Activated CD4-positive, alpha-beta T cell treated with anti-CD3 and anti-CD28 coated beads for 36 hours (primary cell): ENCODE measurements at regions not wholly inside any gene's neighbourhood (a gene's known extent, or its start where the extent isn't known, plus 50 kb on each side); places are given as distances from the start of the nearest gene placed in this dataset.
"Not testable (repeated sequence)": the region's sequence is repeated elsewhere in the genome, so short reads cannot be mapped to it uniquely, and the experiment has no call there.

ENCODE experiments used
- ATAC-seq: fragments of 200-7000 bp; cut with Tn5 transposase; one replicate; pipeline ENCODE4 v1.10.0; 2021; ENCODE audit warnings: mild to moderate bottlenecking, moderate library complexity
- CTCF ChIA-PET: fragments of 350-600 bp; sonication (Branson Sonifier 250); formaldehyde crosslinking; loops from one replicate; lab custom pipeline; 2021; ENCODE audit warnings: antibody characterized with exemption; lab: Charles Lee
- POLR2A ChIA-PET: fragments of 350-600 bp; sonication (Branson Sonifier 250); formaldehyde crosslinking; loops from one replicate; lab custom pipeline; 2021; ENCODE audit warnings: antibody characterized with exemption, inconsistent platforms; lab: Charles Lee
- DNase-seq: peaks from one replicate; pipeline ENCODE4 v3.0.0-alpha.2; 2020
- H3K27ac Mint-ChIP-seq: one replicate; pipeline ENCODE4 v1.8.0; 2021; ENCODE audit warnings: mixed read lengths
- H3K27me3 Mint-ChIP-seq: one replicate; pipeline ENCODE4 v1.8.0; 2021; ENCODE audit warnings: mixed read lengths
- H3K36me3 Mint-ChIP-seq: one replicate; pipeline ENCODE4 v1.8.0; 2021; ENCODE audit warnings: low read depth, mixed read lengths
- H3K4me1 Mint-ChIP-seq: one replicate; pipeline ENCODE4 v1.8.0; 2021; ENCODE audit warnings: mixed read lengths
- H3K4me3 Mint-ChIP-seq: one replicate; pipeline ENCODE4 v1.8.0; 2021; ENCODE audit warnings: mild to moderate bottlenecking, moderate library complexity, mixed read lengths
- H3K9me3 Mint-ChIP-seq: one replicate; pipeline ENCODE4 v1.8.0; 2021; ENCODE audit warnings: low read depth, mixed read lengths
- intact Hi-C, 2 experiments: fragments of 100-400 bp; cut with DNase I in 1 of 2; cut with micrococcal nuclease in 1 of 2; formaldehyde crosslinking; loops; one replicate each; pipeline versions ENCODE4 v1.14.2 to v1.15.1; 2022 to 2024; cut with DNase I, micrococcal nuclease

DNA sequence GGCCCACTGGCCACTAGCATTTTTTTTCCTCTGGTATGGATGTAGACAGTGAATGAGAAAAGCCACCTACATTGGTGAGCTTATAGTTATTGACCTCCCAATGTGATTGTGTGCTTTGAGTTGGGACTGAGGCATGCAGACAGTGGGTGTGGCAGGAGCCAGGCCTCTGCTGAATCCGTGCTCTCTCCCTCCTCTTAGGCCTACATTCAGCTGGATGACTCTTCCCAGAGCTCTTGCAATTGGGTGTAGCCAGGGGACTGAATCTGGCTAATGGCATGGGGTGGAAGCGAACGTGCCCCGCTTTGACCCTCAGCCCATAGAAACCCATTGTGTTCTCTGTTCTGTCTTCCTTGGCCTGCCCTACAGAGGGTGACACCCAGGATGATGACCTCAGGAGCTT, 698.3 kb upstream of the HS6ST1 start:
- no peak for ATAC-seq
- Mint-ChIP-seq H3K4me1 (no peaks in the 10 kb centered on the region), H3K4me3 (no peak overlapping the region), H3K27me3 (no peaks in the 10 kb centered on the region), H3K27ac (no peak overlapping the region), H3K9me3 (no peaks in the 10 kb centered on the region), H3K36me3 (no peaks in the 10 kb centered on the region)
- POLR2A ChIA-PET: no interaction called here
- DNase-seq: no peak
- CTCF ChIA-PET: no interaction called here
- intact Hi-C loops: no loop called here

DNA sequence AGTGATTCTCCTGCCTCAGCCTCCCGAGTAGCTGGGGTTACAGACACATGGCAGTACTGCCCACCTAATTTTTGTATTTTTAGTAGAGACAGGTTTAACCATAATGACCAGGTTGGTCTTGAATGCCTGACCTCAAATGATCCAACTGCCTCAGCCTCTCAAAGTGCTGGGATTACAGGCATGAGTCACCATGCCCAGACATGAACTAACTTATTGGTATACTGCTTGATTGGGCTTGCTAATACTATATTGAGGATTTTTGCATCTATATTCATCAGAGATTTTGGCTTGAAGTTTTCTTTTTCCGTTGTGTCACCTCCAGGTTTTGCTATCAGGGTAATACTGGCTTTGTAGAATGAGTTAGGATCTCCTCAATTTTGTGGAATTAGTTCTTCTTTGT, 706.1 kb upstream of the HS6ST1 start:
- no peak overlapping the region for H3K4me3 Mint-ChIP-seq
- ChIA-PET CTCF (no interaction called here), POLR2A (no interaction called here)
- H3K36me3 Mint-ChIP-seq: no peaks in the 10 kb centered on the region
- ATAC-seq: no peak
- H3K9me3 Mint-ChIP-seq: peaks cover 2% of the 10 kb centered on the region
- no peak for DNase-seq
- H3K4me1 Mint-ChIP-seq: no peaks in the 10 kb centered on the region
- H3K27me3 Mint-ChIP-seq: no peaks in the 10 kb centered on the region
- no peak overlapping the region for H3K27ac Mint-ChIP-seq
- intact Hi-C loops: no loop called here

DNA sequence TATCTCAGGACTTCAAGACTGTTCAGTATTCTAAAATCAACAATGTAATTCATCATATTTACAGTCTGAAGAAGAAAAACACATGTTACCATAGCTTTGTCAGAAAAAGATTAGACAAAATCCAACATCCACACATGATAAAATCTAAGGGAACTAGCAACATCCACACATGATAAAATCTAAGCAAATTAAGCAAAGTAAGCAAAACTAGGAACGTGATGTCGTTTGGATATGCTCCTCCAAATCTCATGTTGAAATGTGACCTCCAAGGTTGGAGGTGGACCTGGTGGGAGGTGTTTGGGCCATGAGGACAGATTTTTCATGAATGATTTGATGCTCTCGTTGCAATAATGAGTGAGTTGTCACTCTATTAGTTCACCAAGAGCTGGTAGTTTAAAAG, 717.3 kb upstream of the HS6ST1 start:
- ChIA-PET POLR2A (no interaction called here), CTCF (no interaction called here)
- DNase-seq (no peak), ATAC-seq (no peak)
- Mint-ChIP-seq H3K9me3 (peaks cover 6% of the 10 kb centered on the region), H3K36me3 (no peaks in the 10 kb centered on the region), H3K27ac (no peak overlapping the region), H3K4me1 (no peaks in the 10 kb centered on the region), H3K27me3 (peaks cover 2% of the 10 kb centered on the region), H3K4me3 (no peak overlapping the region)
- intact Hi-C loops: no loop called here

DNA sequence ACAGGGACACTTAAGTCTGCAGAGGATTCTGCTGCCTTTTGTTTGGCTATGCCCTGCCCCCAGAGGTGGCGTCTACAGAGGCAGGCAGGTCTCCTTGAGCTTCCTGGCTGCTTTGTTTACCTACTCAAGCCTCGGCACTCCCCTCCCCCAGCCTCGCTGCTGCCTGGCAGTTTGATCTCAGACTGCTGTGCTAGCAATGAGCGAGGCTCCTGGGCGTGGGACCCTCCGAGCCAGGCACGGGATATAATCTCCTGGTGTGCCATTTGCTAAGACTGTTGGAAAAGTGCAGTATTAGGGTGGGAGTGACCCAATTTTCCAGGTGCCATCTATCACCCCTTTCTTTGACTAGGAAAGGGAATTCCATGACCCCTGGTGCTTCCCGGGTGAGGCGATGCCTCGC, 725.0 kb upstream of the HS6ST1 start:
- not testable (repeated sequence) for DNase-seq

DNA sequence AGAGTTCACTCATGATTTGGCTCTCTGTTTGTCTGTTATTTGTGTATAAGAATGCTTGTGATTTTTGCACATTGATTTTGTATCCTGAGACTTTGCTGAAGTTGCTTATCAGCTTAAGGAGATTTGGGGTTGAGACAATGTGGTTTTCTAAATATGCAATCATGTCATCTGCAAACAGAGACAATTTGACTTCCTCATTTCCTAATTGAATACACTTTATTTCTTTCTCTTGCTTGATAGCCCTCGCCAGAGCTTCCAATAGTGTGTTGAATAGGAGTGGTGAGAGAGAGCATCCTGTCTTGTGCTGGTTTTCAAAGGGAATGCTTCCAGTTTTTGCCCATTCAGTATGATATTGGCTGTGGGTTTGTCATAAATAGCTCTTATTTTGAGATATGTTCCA, 727.8 kb upstream of the HS6ST1 start:
- DNase-seq, H3K27me3 Mint-ChIP-seq, intact Hi-C loops, H3K4me3 Mint-ChIP-seq, ATAC-seq, H3K36me3 Mint-ChIP-seq, H3K4me1 Mint-ChIP-seq, POLR2A ChIA-PET, CTCF ChIA-PET, H3K27ac Mint-ChIP-seq: not testable (repeated sequence)
- H3K9me3 Mint-ChIP-seq: peaks cover 13% of the 10 kb centered on the region

More for the DNA sequence above, 725.0 kb upstream of the HS6ST1 start:
- H3K4me1 Mint-ChIP-seq, CTCF ChIA-PET, POLR2A ChIA-PET, H3K27ac Mint-ChIP-seq, H3K36me3 Mint-ChIP-seq, H3K4me3 Mint-ChIP-seq, intact Hi-C loops, H3K27me3 Mint-ChIP-seq, ATAC-seq: not testable (repeated sequence)
- peaks cover 18% of the 10 kb centered on the region for H3K9me3 Mint-ChIP-seq

DNA sequence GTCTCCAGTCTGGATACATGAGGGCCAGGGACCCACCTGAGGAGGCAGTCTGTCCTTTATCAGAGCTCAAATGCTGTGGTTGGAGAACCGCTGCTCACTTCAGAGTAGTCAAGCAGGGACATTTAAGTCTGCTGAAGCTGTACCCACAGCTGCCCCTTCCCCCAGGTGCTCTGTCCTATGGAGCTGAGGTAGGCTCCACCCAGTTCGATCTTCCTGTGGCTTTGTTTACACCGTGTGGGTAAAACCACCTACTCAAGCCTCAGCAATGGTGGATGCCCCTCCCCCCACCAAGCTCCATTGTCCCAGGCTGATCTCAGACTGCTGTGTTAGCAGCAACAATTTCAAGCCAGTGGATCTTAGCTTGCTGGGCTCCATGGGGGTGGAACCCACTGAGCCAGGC, 731.4 kb upstream of the HS6ST1 start:
- peaks cover 2% of the 10 kb centered on the region for H3K27me3 Mint-ChIP-seq
- POLR2A ChIA-PET: interaction anchor here (0.6 kb wide), 1 partner anchor 81 kb away, joined by 3 read pairs; no protein-coding TSS in a partner anchor
- no peak overlapping the region for H3K4me3 Mint-ChIP-seq
- peaks cover 7% of the 10 kb centered on the region for H3K9me3 Mint-ChIP-seq
- intact Hi-C loops: no loop called here
- no peaks in the 10 kb centered on the region for H3K4me1 Mint-ChIP-seq
- no peak overlapping the region for H3K27ac Mint-ChIP-seq
- no peak for DNase-seq
- H3K36me3 Mint-ChIP-seq: no peaks in the 10 kb centered on the region
- CTCF ChIA-PET: no interaction called here
- ATAC-seq: no peak

DNA sequence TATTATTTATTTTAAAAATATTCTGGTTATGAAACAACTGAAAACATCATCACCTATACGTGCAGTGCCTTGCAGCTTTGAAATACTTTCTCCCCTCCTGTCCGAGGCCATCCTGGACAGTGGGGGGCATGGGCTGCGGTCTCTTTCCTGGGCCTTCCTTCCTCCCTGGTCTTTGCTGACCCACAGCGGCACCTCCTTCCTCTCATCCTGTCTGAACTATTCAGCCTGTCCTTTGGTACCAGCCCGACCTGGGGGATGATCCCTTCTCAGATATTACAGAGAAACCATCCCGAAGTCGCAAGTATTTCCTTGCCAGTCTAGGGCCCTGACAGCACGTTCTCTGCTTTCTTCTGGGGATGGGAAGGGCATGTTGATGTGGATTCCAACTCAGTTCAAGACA, 736.6 kb upstream of the HS6ST1 start:
- Mint-ChIP-seq H3K9me3 (peaks cover 3% of the 10 kb centered on the region), H3K36me3 (no peaks in the 10 kb centered on the region), H3K4me3 (no peak overlapping the region), H3K27ac (no peak overlapping the region), H3K4me1 (no peaks in the 10 kb centered on the region), H3K27me3 (peaks cover 2% of the 10 kb centered on the region)
- intact Hi-C loops: no loop called here
- DNase-seq: no peak
- ATAC-seq: no peak
- CTCF ChIA-PET: no interaction called here
- POLR2A ChIA-PET: no interaction called here

DNA sequence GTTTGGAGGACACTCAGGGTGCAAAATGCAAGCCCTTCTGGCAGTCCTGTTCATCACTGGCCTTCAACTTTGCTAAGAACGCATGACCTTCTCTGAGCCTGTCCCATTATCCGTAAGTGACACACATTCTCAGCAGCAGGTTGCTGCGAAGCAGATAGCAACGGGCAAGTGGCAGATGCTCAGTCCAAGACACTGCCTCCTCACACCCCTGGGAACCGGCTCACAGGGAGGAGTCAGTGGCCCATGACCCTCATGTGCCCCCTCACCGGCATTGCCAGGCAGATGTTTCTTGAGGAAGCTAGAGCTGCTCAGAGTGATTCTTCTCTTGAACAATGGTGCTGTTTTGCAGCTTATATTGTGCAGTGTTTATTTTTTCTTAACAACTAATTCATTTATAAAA, 737.2 kb upstream of the HS6ST1 start:
- no peak for DNase-seq
- ATAC-seq: no peak
- peaks cover 3% of the 10 kb centered on the region for H3K9me3 Mint-ChIP-seq
- ChIA-PET CTCF (no interaction called here), POLR2A (no interaction called here)
- intact Hi-C loops: no loop called here
- H3K27ac Mint-ChIP-seq: no peak overlapping the region
- H3K4me1 Mint-ChIP-seq: no peaks in the 10 kb centered on the region
- H3K27me3 Mint-ChIP-seq: peaks cover 2% of the 10 kb centered on the region
- no peak overlapping the region for H3K4me3 Mint-ChIP-seq
- no peaks in the 10 kb centered on the region for H3K36me3 Mint-ChIP-seq

DNA sequence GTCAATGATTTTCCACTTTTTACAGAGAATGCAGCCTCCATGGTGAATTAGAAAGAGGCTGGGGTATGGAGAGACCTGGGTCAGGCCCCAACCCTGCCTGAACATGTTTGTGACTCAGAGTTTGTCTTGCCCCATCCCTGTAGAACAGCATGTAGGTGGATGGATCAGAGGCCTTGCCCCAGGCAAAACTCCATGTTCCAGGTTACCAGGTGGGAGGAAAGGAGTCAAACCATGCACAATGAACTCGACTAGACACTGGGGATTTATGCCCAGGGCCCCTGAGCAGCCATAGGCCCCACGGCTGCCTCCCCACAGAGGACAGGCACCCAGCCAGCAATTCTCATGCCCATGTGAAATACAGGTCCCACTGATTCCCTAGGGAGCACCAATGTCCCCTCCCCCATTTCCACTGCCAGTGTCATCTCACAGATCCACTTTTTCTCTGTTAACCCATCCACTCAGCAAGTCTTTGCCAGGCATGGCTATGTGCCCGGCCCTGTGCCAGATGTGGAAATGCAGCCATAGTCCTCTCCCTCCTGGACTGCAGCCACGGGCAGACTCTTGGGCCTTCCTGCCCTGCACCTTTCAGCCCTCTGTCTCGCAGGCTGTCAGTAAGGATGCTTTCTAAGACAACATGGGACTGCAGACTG, 737.8 kb upstream of the HS6ST1 start:
- H3K36me3 Mint-ChIP-seq: no peaks in the 10 kb centered on the region
- POLR2A ChIA-PET: no interaction called here

DNA sequence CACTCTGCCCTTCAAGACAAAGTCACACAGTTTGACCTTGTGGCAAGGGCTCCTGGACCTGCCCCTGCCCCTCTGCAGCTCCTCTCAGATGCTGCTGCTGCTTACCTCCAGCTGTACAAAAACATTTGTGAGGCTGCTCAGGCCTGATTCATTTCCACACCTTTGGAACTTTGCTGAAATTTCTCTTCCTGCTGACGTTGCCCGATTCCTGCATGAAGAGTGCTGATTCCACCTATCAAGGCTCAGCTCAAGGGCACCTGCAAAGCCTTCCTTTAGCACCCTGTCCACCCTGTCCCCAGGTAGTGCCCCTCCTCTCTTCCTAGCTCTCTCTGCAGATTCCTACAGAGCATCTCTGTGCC, 738.3 kb upstream of the HS6ST1 start:
- Mint-ChIP-seq H3K4me3 (no peak overlapping the region), H3K27me3 (peaks cover 2% of the 10 kb centered on the region), H3K4me1 (no peaks in the 10 kb centered on the region), H3K36me3 (no peaks in the 10 kb centered on the region), H3K9me3 (no peaks in the 10 kb centered on the region), H3K27ac (no peak overlapping the region)
- no peak for DNase-seq
- CTCF ChIA-PET: interaction anchor here (1.0 kb wide), 1 partner anchor 120 kb away, joined by 3 read pairs; no protein-coding TSS in a partner anchor
- POLR2A ChIA-PET: no interaction called here
- ATAC-seq: no peak
- intact Hi-C loops: no loop called here

More for the DNA sequence above, 737.8 kb upstream of the HS6ST1 start:
- H3K27ac Mint-ChIP-seq: no peak overlapping the region
- H3K9me3 Mint-ChIP-seq: peaks cover under 1% of the 10 kb centered on the region
- H3K4me1 Mint-ChIP-seq: no peaks in the 10 kb centered on the region
- no peak for DNase-seq
- no peak for ATAC-seq
- no peak overlapping the region for H3K4me3 Mint-ChIP-seq
- CTCF ChIA-PET: interaction anchor here (1.0 kb wide), 1 partner anchor 119 kb away, joined by 3 read pairs; no protein-coding TSS in a partner anchor
- intact Hi-C loops: no loop called here
- H3K27me3 Mint-ChIP-seq: peaks cover 2% of the 10 kb centered on the region

DNA sequence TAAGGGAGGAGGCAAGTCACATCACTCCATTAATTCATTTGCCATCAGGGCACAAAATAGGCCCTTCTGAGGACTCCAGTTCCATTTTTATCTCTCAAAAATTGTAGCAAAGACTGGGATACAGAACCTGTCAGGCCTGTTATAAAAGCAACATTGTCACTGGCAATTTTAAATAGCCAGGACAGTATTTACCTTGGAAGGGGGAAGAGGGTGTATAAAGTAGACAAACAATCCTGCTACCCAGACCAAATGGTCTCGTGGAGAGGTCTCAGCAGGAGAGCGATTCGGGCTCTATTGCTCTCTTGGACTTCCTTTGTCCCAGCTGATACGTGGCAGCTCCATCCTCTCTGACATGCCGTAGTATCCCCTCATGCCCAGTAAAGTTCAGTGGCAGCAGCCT, 740.3 kb upstream of the HS6ST1 start:
- DNase-seq (no peak), ATAC-seq (no peak)
- H3K4me3 Mint-ChIP-seq: no peak overlapping the region
- H3K36me3 Mint-ChIP-seq: no peaks in the 10 kb centered on the region
- ChIA-PET CTCF (no interaction called here), POLR2A (no interaction called here)
- H3K4me1 Mint-ChIP-seq: no peaks in the 10 kb centered on the region
- no peak overlapping the region for H3K27ac Mint-ChIP-seq
- no peaks in the 10 kb centered on the region for H3K27me3 Mint-ChIP-seq
- H3K9me3 Mint-ChIP-seq: no peaks in the 10 kb centered on the region
- intact Hi-C loops: no loop called here

DNA sequence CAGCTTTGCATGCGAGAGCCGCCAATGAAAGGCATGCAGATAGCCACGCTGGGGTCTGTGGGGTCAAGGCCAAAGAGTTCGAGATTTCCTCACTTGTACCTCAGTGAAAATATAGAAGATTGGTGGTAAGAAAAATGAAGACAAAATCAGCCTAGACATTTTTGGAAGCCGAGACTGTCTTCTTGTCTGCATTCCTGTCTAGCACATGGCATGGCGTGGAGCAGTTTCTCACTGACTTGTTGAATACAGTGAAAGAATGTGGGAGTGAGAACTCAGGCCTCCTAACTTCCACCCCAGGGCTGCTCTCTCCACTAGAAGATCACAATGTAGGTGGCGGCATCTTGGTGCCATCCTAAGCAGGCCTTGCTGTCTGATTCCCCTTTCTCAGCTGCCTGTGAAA, 740.8 kb upstream of the HS6ST1 start:
- H3K9me3 Mint-ChIP-seq: no peaks in the 10 kb centered on the region
- ATAC-seq (no peak), DNase-seq (no peak)
- H3K27ac Mint-ChIP-seq: no peak overlapping the region
- no peak overlapping the region for H3K4me3 Mint-ChIP-seq
- ChIA-PET CTCF (no interaction called here), POLR2A (no interaction called here)
- intact Hi-C loops: no loop called here
- no peaks in the 10 kb centered on the region for H3K27me3 Mint-ChIP-seq
- H3K4me1 Mint-ChIP-seq: no peaks in the 10 kb centered on the region
- no peaks in the 10 kb centered on the region for H3K36me3 Mint-ChIP-seq
